ENCODE measurements at regions not wholly inside any gene's neighbourhood (a gene's known extent, or its start where the extent isn't known, plus 50 kb on each side); places are given as distances from the start of the nearest gene placed in this dataset.

DNA sequence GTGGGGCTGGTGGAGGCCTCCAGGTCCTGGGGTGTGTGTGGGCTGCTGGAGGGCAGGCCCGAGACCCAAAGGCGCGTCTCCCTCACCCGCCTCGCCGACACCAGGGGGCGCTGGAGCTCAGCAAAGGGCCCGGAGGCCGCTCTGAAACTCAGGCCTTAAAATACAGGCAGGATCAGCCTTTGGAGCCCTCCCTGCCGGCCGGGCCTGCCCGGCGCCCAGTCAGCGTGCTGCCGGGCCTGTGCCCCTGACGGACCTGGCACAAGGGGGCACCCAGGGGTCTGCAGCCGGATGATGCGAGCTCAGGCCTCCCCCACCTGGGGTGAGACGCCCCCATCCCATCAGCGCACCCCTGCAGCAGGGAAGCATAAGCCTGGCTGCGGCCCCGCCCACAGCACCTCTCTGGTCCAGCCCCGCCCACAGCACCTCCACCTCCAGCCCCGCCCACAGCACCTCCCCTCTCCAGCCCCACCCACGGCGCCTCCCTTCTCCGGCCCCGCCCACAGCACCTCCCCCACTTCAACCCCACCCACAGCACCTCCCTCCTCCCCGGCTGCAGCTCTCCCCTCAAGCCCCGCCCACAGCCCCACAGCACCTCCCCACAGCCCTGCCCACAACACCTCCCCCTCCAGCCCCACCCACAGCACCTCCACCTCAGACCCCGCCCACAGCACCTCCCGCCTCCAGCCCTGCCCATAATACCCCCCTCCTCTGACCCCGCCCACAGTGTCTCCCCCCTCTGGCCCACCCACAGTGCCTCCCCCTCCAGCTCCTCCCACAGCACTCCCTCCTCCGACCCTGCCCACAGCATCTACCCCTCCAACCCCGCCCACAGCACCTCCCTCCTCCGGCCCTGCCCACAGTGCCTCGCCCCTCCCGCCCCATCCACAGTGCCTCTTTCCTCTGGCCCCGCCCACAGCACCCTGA is 92.8 kb upstream of the OTOS start (continued):
- TF ChIP-seq POLR2A (IDR thresholded peaks at IDR 0.05; ENCODE audit: control extremely low read depth in 1 of 2, low read depth in 2 of 2, low read length in 2 of 2): no peak
- TF ChIP-seq GABPA (IDR thresholded peaks at IDR 0.05; ENCODE audit: borderline replicate concordance, insufficient read depth, low read length): no peak
- TF ChIP-seq GTF2F1 (IDR thresholded peaks at IDR 0.05; ENCODE audit: borderline replicate concordance, low read depth, low read length): no peak
- TF ChIP-seq TEAD4 (IDR thresholded peaks at IDR 0.05; ENCODE audit: low read depth, low read length): no peak
- TF ChIP-seq KDM1A (IDR thresholded peaks at IDR 0.05; ENCODE audit: borderline replicate concordance, low read length): no peak
- no peak for TF ChIP-seq BACH1 (IDR thresholded peaks at IDR 0.05; ENCODE audit: low read length)
- no peak for TF ChIP-seq HDAC6 (IDR thresholded peaks at IDR 0.05; ENCODE audit: low read depth, low read length)
- no peak for TF ChIP-seq E2F6 (IDR thresholded peaks at IDR 0.05)
- TF ChIP-seq, protein P1, sequence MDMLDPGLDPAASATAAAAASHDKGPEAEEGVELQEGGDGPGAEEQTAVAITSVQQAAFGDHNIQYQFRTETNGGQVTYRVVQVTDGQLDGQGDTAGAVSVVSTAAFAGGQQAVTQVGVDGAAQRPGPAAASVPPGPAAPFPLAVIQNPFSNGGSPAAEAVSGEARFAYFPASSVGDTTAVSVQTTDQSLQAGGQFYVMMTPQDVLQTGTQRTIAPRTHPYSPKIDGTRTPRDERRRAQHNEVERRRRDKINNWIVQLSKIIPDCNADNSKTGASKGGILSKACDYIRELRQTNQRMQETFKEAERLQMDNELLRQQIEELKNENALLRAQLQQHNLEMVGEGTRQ (IDR thresholded peaks at IDR 0.05; ENCODE audit: low read length): 0 out of 2 replicates have a peak, but pooled peaks have one; percentile 21
- TF ChIP-seq SRF (IDR thresholded peaks at IDR 0.05; ENCODE audit: low read depth, low read length): no peak
- TF ChIP-seq RFX5 (IDR thresholded peaks at IDR 0.05; ENCODE audit: borderline replicate concordance, low read depth, low read length): no peak

Measured in H1 (cell line).